ENCODE measurements at regions not wholly inside any gene's neighbourhood (a gene's known extent, or its start where the extent isn't known, plus 50 kb on each side); places are given as distances from the start of the nearest gene placed in this dataset.
"Not testable (repeated sequence)": the region's sequence is repeated elsewhere in the genome, so short reads cannot be mapped to it uniquely, and the experiment has no call there.

DNA sequence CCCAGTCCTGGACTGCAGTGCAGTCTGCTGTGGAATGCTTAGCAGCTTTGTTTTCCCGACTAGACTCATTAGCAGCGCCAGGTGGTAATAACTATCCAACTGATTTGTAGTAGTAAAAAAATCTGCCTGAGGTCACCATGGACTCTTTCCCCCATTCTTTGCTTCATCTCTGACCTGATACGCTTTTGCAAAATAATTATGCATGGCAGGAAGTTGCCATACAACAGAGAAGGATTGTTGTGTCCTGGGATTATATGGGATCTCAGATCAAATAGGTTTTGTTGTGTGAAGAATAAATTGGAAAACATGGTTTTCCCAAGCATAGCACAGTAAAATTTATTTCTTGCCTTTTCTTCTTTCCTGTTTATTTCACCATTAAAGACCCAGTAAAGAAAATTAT lies 72.4 kb upstream of the ATP5MC3 start:
- TF ChIP-seq, protein P1, sequence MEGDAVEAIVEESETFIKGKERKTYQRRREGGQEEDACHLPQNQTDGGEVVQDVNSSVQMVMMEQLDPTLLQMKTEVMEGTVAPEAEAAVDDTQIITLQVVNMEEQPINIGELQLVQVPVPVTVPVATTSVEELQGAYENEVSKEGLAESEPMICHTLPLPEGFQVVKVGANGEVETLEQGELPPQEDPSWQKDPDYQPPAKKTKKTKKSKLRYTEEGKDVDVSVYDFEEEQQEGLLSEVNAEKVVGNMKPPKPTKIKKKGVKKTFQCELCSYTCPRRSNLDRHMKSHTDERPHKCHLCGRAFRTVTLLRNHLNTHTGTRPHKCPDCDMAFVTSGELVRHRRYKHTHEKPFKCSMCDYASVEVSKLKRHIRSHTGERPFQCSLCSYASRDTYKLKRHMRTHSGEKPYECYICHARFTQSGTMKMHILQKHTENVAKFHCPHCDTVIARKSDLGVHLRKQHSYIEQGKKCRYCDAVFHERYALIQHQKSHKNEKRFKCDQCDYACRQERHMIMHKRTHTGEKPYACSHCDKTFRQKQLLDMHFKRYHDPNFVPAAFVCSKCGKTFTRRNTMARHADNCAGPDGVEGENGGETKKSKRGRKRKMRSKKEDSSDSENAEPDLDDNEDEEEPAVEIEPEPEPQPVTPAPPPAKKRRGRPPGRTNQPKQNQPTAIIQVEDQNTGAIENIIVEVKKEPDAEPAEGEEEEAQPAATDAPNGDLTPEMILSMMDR (IDR thresholded peaks at IDR 0.05; ENCODE audit: unreplicated experiment in 3 of 3): no peak
- no peak overlapping the region for H3K27ac Mint-ChIP-seq
- H3K9me3 Mint-ChIP-seq: peaks cover 6% of the 10 kb centered on the region
- H3K4me1 Mint-ChIP-seq: no peaks in the 10 kb centered on the region
- no peak overlapping the region for H3K4me3 Mint-ChIP-seq
- H3K27me3 Mint-ChIP-seq (ENCODE audit: low read depth): peaks cover 10% of the 10 kb centered on the region
- peaks cover 8% of the 10 kb centered on the region for H3K36me3 Mint-ChIP-seq (ENCODE audit: low read depth)

DNA sequence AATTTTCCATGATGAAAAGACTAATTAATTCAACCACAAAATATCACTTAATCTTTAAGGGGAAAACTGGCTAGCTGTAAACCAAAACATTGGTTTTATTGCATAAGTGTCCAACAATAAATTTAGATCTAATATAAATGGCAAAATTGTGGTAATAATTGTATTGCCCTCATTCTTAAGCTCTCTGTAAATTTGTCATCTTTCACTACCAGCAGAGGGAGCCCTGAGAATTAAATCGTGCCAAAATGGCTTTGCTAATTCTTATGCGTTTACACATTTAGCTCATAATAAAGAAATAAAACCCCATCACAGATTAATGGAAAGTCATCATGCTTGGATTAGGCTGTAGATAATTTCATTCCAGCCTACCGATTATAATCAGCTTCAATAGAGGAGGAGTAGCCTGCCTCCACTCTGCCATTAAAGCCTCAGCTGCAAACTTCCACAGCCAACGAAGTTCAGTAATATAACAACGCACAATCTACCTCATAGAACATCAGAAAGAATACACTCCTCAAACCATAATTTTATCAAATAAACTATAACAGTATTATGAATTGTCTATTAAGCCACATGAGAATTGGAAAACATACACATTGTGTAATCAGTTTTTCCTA lies 70.0 kb upstream of the ATP5MC3 start:
- H3K36me3 Mint-ChIP-seq (ENCODE audit: low read depth): peaks cover 3% of the 10 kb centered on the region
- no peak overlapping the region for H3K27ac Mint-ChIP-seq
- H3K4me1 Mint-ChIP-seq: no peaks in the 10 kb centered on the region
- no peak overlapping the region for H3K4me3 Mint-ChIP-seq
- TF ChIP-seq, protein P1 (IDR thresholded peaks at IDR 0.05; ENCODE audit: unreplicated experiment in 3 of 3): peak; percentile 68 to 75 (median 71)
- peaks cover 6% of the 10 kb centered on the region for H3K9me3 Mint-ChIP-seq
- peaks cover 14% of the 10 kb centered on the region for H3K27me3 Mint-ChIP-seq (ENCODE audit: low read depth)

DNA sequence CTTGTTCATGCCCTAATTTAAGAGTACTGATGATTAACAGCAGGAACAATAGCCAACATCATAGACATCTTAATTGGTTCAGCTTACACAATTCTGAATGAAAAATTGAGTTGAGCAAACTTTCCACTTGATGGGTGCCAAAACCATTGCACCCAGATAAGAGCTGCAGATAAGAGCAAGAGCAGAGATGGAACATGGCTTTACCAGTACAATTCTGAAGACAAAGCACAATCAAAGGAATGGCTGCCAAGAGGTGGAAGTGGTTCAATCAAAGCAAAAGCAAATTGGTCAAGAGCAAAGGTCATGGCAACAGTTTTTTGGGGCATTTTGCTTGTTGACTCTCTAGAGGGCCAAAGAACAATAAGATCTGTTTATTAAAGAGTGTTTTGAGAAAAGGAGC lies 65.6 kb upstream of the ATP5MC3 start:
- H3K4me3 Mint-ChIP-seq: no peak overlapping the region
- TF ChIP-seq, protein P1 (IDR thresholded peaks at IDR 0.05; ENCODE audit: unreplicated experiment in 3 of 3): no peak
- H3K27ac Mint-ChIP-seq: no peak overlapping the region
- H3K9me3 Mint-ChIP-seq: no peaks in the 10 kb centered on the region
- peaks cover 10% of the 10 kb centered on the region for H3K27me3 Mint-ChIP-seq (ENCODE audit: low read depth)
- H3K36me3 Mint-ChIP-seq (ENCODE audit: low read depth): no peaks in the 10 kb centered on the region
- no peaks in the 10 kb centered on the region for H3K4me1 Mint-ChIP-seq

DNA sequence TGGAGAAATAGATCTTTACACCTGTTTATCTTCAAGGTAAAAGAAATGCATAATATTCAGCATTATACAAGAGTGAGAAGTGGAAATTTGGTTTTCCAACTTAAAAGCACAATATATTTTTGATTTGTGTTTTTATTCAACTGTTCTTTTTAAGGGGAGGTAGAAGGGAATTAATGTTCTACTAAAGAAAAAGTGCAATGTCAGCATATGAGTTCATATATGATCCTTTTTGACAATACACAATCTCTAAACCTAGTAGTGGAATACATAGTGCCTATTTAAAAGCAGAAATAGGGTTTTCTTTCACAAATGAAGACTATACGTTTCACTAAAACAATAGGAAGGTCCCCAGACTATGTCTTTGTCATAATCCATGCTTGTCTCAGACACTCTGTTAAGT lies 63.2 kb upstream of the ATP5MC3 start:
- H3K36me3 Mint-ChIP-seq (ENCODE audit: low read depth): peaks cover 3% of the 10 kb centered on the region
- no peaks in the 10 kb centered on the region for H3K4me1 Mint-ChIP-seq
- H3K9me3 Mint-ChIP-seq: peaks cover 13% of the 10 kb centered on the region
- H3K27ac Mint-ChIP-seq: no peak overlapping the region
- TF ChIP-seq, protein P1 (IDR thresholded peaks at IDR 0.05; ENCODE audit: unreplicated experiment in 3 of 3): no peak
- H3K27me3 Mint-ChIP-seq (ENCODE audit: low read depth): peaks cover 11% of the 10 kb centered on the region
- no peak overlapping the region for H3K4me3 Mint-ChIP-seq

DNA sequence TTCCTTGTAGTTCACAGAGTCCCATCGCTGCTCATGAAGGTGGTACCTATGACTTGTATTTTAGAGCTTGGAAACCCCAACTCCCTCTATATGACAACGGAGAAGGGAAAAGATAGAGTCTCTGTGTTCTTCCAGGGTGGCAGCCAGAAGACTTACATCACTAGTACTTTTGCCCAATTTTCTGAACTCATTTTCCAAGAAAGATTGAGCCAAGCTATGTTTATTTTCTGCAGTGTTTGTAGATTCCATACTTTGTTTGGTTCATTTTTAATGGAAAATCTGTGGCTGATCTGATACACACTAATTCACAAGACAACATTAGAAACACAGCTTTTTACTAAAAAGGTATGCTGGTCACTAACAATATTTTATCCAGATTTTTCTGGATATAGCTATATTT lies 60.2 kb upstream of the ATP5MC3 start:
- no peak overlapping the region for H3K27ac Mint-ChIP-seq
- H3K36me3 Mint-ChIP-seq (ENCODE audit: low read depth): peaks cover 6% of the 10 kb centered on the region
- peaks cover 35% of the 10 kb centered on the region for H3K9me3 Mint-ChIP-seq
- TF ChIP-seq, protein P1 (IDR thresholded peaks at IDR 0.05; ENCODE audit: unreplicated experiment in 3 of 3): no peak
- H3K4me3 Mint-ChIP-seq: no peak overlapping the region
- H3K4me1 Mint-ChIP-seq: no peaks in the 10 kb centered on the region
- H3K27me3 Mint-ChIP-seq (ENCODE audit: low read depth): peaks cover 10% of the 10 kb centered on the region

DNA sequence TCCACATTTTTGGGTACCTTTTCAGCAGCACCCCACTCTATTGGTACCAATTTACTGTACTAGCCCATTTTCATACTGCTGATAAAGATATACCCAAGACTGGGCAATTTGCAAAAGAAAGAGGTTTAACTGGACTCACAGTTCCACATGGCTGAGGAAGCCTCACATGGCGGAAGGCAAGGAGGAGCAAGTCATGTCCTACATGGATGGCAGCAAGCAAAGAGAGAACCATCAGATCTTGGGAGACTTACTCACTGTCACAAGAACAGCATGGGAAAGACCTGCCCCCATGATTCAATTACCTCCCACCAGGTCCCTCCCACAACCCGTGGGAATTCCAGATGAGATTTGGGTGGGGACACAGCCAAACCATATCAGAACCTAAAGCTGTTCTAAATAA lies 58.5 kb upstream of the ATP5MC3 start:
- Mint-ChIP-seq H3K9me3 (peaks cover 35% of the 10 kb centered on the region), H3K27me3 (ENCODE audit: low read depth) (peaks cover 10% of the 10 kb centered on the region)
- H3K27ac Mint-ChIP-seq; H3K4me1 Mint-ChIP-seq; H3K36me3 Mint-ChIP-seq (ENCODE audit: low read depth); H3K4me3 Mint-ChIP-seq: not testable (repeated sequence)

All from nephron (organoid).